Motor neuron (in vitro differentiated cells): ENCODE measurements at regions not wholly inside any gene's neighbourhood (a gene's known extent, or its start where the extent isn't known, plus 50 kb on each side); places are given as distances from the start of the nearest gene placed in this dataset.

ENCODE experiments used
- ATAC-seq, 8 experiments: fragments of 200-7000 bp; cut with Tn5 transposase; replicated peaks in 6 of 8; 2 replicates each; pipeline ENCODE4 v1.8.0; 2021; ENCODE audit warnings: mild to moderate bottlenecking in 8 of 8, moderate library complexity in 8 of 8
- H3K27ac ChIP-seq, 2 donors: fragments of 250-450 bp; sonication (Bioruptor Pico); 2 replicates each; pipeline ENCODE4 v1.9.0; 2021; ENCODE audit warnings: antibody characterized with exemption in 2 of 2, mild to moderate bottlenecking in 2 of 2, moderate library complexity in 1 of 2
- H3K4me1 ChIP-seq, 2 donors: fragments of 250-450 bp; sonication (Bioruptor Pico); replicated peaks in 1 of 2; 2 replicates each; pipeline ENCODE4 v1.6.1; 2021; ENCODE audit warnings: antibody characterized with exemption in 2 of 2, mild to moderate bottlenecking in 2 of 2, moderate library complexity in 1 of 2
- H3K4me3 ChIP-seq, 5 donors: fragments of 250-450 bp; sonication (Bioruptor Pico); 2 replicates each; pipeline ENCODE4 v1.9.0; 2021; ENCODE audit warnings: antibody characterized with exemption in 5 of 5, mild to moderate bottlenecking in 5 of 5, moderate library complexity in 4 of 5
- WGBS, 10 experiments: fragments of 450-650 bp; shearing (Covaris generic); methylation state at CpG; one replicate each; pipeline ENCODE4 v1.0.0; 2022; 5-methylcytosine and 5-hydroxymethylcytosine counted together
- in situ Hi-C, 9 experiments: fragments of 400-800 bp; cut with MboI; loops; one replicate each; pipeline ENCODE4 v1.15.0; 2021; ENCODE audit warnings: low sequenced_read_pairs in 9 of 9, low pct_unique_long_range_greater_than_20kb in 2 of 9; ENCODE audit not compliant: unreplicated experiment in 9 of 9

DNA sequence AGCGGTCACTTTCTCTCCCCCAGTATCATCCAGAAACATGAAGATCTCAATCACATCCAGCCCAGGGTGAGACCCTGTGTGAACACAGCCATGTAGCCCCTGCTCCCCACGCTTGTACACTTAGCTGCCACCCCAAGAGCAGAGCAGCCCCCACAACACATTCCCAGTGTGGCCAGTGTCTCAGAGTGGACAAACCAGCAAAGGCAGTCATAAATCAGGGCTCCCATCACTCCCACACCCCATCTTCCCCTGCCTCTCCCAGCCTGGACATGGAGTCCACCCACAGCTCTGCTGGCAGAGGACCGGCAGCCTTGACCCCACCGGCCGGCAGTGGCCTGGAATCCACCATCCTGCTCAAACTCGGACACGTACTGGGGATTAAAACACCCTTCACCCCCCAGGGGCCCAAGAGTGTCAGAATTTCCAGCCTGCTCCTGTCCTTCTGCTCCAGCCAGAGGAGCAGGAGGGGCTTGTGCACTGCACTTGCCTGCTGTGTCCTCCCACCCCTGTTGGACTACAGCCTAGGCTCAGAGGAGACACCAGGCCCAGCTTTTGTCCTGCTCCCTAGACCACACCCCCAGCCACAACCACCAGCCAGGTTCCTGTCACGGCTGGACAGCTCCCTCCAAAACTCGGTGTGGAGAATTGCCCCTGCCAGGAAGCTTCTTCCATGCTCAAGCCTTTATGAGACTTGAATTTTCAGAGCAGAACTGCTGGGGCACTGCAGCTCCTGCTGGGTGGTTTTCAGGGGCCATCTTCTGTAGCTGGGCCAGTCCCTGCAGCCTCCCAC is 206.1 kb downstream of the SMAD2 start:
- no peak for ATAC-seq
- Histone ChIP-seq H3K27ac (no peak overlapping the region), H3K4me3 (no peak overlapping the region), H3K4me1 (no peaks in the 10 kb centered on the region)
- 0 to 75% (median 25%) methylated on average over 1 to 7 of the region's 9 CpGs; no CpG with 5 or more reads in 5 of the 10 experiments for WGBS, 10 experiments
- in situ Hi-C loops: loop anchor here in 1 of 9 experiments (10.0 kb wide), 1 partner anchor 120 kb away; no protein-coding TSS in a partner anchor

DNA sequence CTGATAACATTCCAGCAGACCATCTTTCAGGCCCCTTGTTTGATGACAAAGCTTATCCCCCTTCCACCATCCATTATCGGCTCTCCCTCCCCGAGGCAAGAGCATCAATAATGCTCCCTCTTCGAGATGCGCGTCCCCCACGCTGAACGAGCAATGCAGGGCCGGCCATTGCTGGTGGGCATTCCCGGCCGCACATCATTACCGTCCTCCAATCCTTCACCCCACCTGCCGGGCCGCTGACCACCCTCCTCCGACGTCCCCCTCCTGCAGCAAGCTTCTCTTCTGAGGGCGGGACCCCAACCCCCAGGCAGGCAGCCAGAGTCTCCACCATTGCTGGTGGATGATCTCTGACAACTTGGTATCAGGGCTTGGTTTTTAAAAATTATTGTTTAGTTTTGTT is 208.6 kb downstream of the SMAD2 start:
- Histone ChIP-seq H3K4me1 (no peaks in the 10 kb centered on the region), H3K4me3 (no peak overlapping the region), H3K27ac (no peak overlapping the region)
- WGBS, 10 experiments: 20 to 90% (median 59%) methylated on average over 2 to 11 of the region's 16 CpGs; no CpG with 5 or more reads in 6 of the 10 experiments
- no peak for ATAC-seq
- in situ Hi-C loops: loop anchor here in 1 of 9 experiments (10.0 kb wide), 1 partner anchor 117 kb away; no protein-coding TSS in a partner anchor

DNA sequence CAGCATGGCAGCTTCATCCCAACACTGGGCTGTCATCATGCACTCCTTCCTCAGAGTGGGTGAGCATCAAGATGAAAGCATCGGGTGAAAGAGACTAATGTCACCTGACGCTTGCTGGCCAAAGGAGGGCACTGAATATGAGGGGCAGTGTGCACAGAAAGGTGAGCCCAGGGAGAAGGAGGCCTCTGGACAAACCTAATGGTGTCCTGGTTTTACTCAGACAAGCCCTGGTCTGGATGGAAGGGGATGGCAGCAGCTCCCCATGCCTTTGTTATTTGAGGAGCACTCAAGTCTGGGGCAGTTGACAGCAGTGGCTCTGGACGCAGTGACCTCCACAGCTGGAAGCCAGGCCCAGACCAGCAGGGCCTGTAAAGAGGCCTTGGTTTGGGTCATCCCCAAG is 209.7 kb downstream of the SMAD2 start:
- ATAC-seq: no peak
- no peak overlapping the region for H3K27ac ChIP-seq
- 0 to 100% (median 83%) methylated on average over 1 to 3 of the region's 3 CpGs; no CpG with 5 or more reads in 5 of the 10 experiments for WGBS, 10 experiments
- in situ Hi-C loops: loop anchor here in 1 of 9 experiments (10.0 kb wide), 1 partner anchor 116 kb away; no protein-coding TSS in a partner anchor
- H3K4me1 ChIP-seq: no peaks in the 10 kb centered on the region
- H3K4me3 ChIP-seq: no peak overlapping the region

GRCh38 chr18:47719096-47719780 is 211.2 kb downstream of the SMAD2 start:
- 20 to 86% (median 70%) methylated on average over 1 to 4 of the region's 7 CpGs; no CpG with 5 or more reads in 7 of the 10 experiments for whole genome bisulfite sequencing, 10 experiments
- no peak for ATAC-seq
- in situ Hi-C loops: no loop called here

DNA sequence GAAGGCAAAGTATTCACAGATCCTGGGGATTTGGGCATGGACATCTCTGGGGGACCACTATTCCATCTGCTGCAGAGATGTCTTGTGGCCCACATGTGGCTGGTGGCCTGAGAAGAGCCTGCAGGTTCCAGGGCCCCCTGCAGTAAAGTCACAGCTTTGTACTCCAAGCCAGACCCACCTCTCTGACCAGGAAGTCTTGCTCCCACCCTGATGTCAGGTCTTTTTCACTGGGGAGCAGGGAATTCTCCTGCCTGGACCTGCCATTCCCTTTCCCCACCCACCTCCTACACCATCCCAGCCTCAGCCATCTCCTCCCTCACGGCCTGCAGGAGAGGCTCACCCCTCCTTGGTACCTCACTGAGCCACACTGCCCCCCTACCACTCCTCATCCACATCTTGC is 211.8 kb downstream of the SMAD2 start:
- WGBS, 10 experiments: 80% methylated on average over 1 of the region's 1 CpG; no CpG with 5 or more reads in 9 of the 10 experiments
- in situ Hi-C loops: no loop called here
- no peaks in the 10 kb centered on the region for H3K4me1 ChIP-seq
- ATAC-seq: no peak
- no peak overlapping the region for H3K4me3 ChIP-seq
- no peak overlapping the region for H3K27ac ChIP-seq

More at GRCh38 chr18:47719096-47719780, 211.2 kb downstream of the SMAD2 start:
- Histone ChIP-seq H3K4me3 (no peak overlapping the region), H3K4me1 (no peaks in the 10 kb centered on the region), H3K27ac (no peak overlapping the region)

DNA sequence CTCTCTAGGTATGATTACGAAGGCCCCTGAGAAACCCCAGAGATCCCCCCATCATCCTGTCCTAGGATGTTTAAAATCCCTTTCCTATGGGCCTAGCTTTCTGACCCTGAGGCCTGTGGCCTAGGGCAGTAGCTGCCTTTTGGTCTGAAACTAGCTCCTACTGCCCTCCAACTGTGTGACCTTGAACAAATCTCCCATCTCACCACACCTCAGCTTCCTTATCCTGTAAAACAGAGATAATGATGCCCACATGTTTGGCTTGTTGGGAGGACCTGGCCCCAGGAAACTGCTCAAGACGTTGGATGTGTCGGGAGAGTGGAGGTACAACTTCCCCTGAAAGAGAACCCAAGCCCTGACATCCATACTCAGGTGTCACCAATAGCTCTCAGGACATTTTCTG is 213.2 kb downstream of the SMAD2 start:
- in situ Hi-C loops: no loop called here
- H3K4me1 ChIP-seq: no peaks in the 10 kb centered on the region
- no peak overlapping the region for H3K27ac ChIP-seq
- 25 to 83% (median 60%) methylated on average over 1 to 3 of the region's 3 CpGs; no CpG with 5 or more reads in 6 of the 10 experiments for WGBS, 10 experiments
- ATAC-seq: no peak
- H3K4me3 ChIP-seq: no peak overlapping the region

GRCh38 chr18:47716632-47717185 is 213.8 kb downstream of the SMAD2 start:
- Histone ChIP-seq H3K27ac (no peak overlapping the region), H3K4me1 (no peaks in the 10 kb centered on the region), H3K4me3 (no peak overlapping the region)
- 0 to 100% (median 36%) methylated on average over 1 to 3 of the region's 6 CpGs; no CpG with 5 or more reads in 2 of the 10 experiments for WGBS, 10 experiments
- no peak for ATAC-seq
- in situ Hi-C loops: no loop called here

DNA sequence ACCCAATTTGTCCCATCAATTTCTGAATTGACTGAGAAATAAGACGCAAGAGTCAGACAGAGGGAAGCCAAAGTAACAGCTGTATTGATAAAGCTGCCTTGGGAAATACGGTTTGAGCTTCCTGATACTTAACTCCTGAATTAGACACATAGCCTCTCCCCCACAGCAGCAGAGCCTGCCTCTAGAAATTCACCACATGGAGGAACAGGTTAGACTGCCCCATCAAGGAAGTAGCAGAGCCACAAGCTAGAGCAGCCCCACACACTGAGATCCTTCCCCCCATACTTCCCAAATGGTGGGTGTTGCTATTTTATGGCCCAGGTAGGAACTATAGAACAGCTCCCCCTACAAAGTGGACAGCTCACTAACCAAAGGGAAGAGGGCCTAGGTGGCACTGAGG is 220.0 kb downstream of the SMAD2 start:
- ATAC-seq: no peak
- Histone ChIP-seq H3K4me1 (no peaks in the 10 kb centered on the region), H3K4me3 (no peak overlapping the region), H3K27ac (no peak overlapping the region)
- WGBS, 10 experiments: 17 to 93% (median 88%) methylated on average over 1 to 2 of the region's 2 CpGs; no CpG with 5 or more reads in 6 of the 10 experiments
- in situ Hi-C loops: no loop called here

DNA sequence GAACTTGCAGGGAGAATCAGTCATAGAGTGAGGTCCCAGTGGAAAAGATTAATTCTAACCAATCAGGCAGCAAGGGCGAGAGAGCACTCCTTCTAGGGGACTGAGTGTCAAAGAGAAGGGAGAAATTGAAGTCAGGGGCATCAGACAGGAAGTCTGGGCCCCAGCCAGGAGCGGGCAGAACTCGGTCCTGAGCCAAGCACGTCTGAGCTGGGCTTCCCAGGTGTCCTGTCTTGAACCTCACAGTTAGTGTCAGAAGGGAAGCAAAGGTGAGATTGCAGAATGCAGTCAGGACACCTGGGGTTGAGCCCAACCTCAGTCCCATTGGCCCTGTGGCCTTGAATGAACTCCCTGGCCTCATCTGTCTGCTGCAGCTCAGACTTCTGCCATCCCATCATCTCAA is 220.9 kb downstream of the SMAD2 start:
- 0 to 71% (median 19%) methylated on average over 1 of the region's 4 CpGs; no CpG with 5 or more reads in 6 of the 10 experiments for WGBS, 10 experiments
- in situ Hi-C loops: no loop called here
- Histone ChIP-seq H3K4me3 (no peak overlapping the region), H3K27ac (no peak overlapping the region), H3K4me1 (no peaks in the 10 kb centered on the region)
- ATAC-seq: no peak

GRCh38 chr18:47708206-47708605 is 222.3 kb downstream of the SMAD2 start:
- 17 to 100% (median 40%) methylated on average over 1 to 3 of the region's 3 CpGs; no CpG with 5 or more reads in 2 of the 10 experiments for whole genome bisulfite sequencing, 10 experiments
- Histone ChIP-seq H3K4me1 (no peaks in the 10 kb centered on the region), H3K4me3 (no peak overlapping the region), H3K27ac (no peak overlapping the region)
- in situ Hi-C loops: no loop called here
- ATAC-seq: no peak

- in situ Hi-C loops: no loop called here
- 8 to 88% (median 77%) methylated on average over 1 to 6 of the region's 6 CpGs; no CpG with 5 or more reads in 2 of the 10 experiments for WGBS, 10 experiments
- no peak overlapping the region for H3K4me3 ChIP-seq
- no peaks in the 10 kb centered on the region for H3K4me1 ChIP-seq
- ATAC-seq: no peak
- no peak overlapping the region for H3K27ac ChIP-seq
These were observed 229.3 kb downstream of the SMAD2 start for GRCh38 chr18:47701134-47701533.

GRCh38 chr18:47696870-47697269 is 233.6 kb downstream of the SMAD2 start:
- Histone ChIP-seq H3K4me1 (no peaks in the 10 kb centered on the region), H3K27ac (no peak overlapping the region), H3K4me3 (no peak overlapping the region)
- no CpG with 5 or more reads among the region's 9 CpGs for WGBS, 10 experiments
- no peak for ATAC-seq
- in situ Hi-C loops: no loop called here

- H3K4me3 ChIP-seq: no peak overlapping the region
- 0 to 100% (median 57%) methylated on average over 1 to 4 of the region's 4 CpGs; no CpG with 5 or more reads in 4 of the 10 experiments for WGBS, 10 experiments
- no peak for ATAC-seq
- H3K4me1 ChIP-seq: no peaks in the 10 kb centered on the region
- in situ Hi-C loops: no loop called here
- no peak overlapping the region for H3K27ac ChIP-seq
These were observed 238.8 kb downstream of the SMAD2 start for GRCh38 chr18:47691611-47692010.
